Breast epithelium (tissue), 3 donors: ENCODE measurements at regions not wholly inside any gene's neighbourhood (a gene's known extent, or its start where the extent isn't known, plus 50 kb on each side); places are given as distances from the start of the nearest gene placed in this dataset.

Experiments
- CTCF ChIP-seq, 3 donors: fragments of 450-650 bp; IDR thresholded peaks; one replicate each; pipeline ENCODE4 v1.5.1; 2016 to 2017; ENCODE audit warnings: antibody characterized with exemption in 3 of 3, mild to moderate bottlenecking in 3 of 3, moderate library complexity in 3 of 3
- POLR2A ChIP-seq: fragments of 450-650 bp; IDR thresholded peaks from one replicate; pipeline ENCODE4 v1.6.1; 2016; ENCODE audit warnings: antibody characterized with exemption, mild to moderate bottlenecking, moderate library complexity

- TF ChIP-seq CTCF (IDR thresholded peaks at IDR 0.05) (no peak), POLR2A (no peak)
These were observed 67.8 kb upstream of the KLF4 start for GRCh38 chr9:107557236-107557990.
